HepG2 (cell line): ENCODE measurements at regions not wholly inside any gene's neighbourhood (a gene's known extent, or its start where the extent isn't known, plus 50 kb on each side); places are given as distances from the start of the nearest gene placed in this dataset.

Source experiments
- ATAC-seq: fragments of 200-7000 bp; cut with Tn5 transposase; 3 replicates; pipeline ENCODE4 v1.9.1; 2020; ENCODE audit warnings: mild to moderate bottlenecking, moderate library complexity
- BruUV-seq: library from RNA; stranded (reverse); fragments of 400-500 nt; replicated peaks from 2 replicates; lab custom pipeline; 2021; lab: Mats Ljungman, UMichigan
- CTCF ChIA-PET: fragments of 300-600 bp; formaldehyde crosslinking; extraction: SDS; loops from one replicate; lab custom pipeline; 2021; ENCODE audit warnings: low total read pairs, inconsistent platforms, low intra/inter-chr PET ratio; lab: Yijun Ruan, JAX
- POLR2A ChIA-PET: fragments of 350-600 bp; sonication (Branson Sonifier 250); formaldehyde crosslinking; loops from one replicate; lab custom pipeline; 2020; ENCODE audit warnings: antibody characterized with exemption, inconsistent platforms; lab: Yijun Ruan, JAX
- DNase-seq: peaks from one replicate; pipeline ENCODE4 v3.0.0-alpha.2; 2015; ENCODE audit warnings: low spot score
- FAIRE-seq: peaks from 3 replicates; lab custom pipeline; 2011; peaks lifted over from hg19 to GRCh38; lab: Jason Lieb, UNC
- H2AFZ ChIP-seq: one replicate; pipeline ENCODE4 v1.6.1; 2011; ENCODE audit warnings: low read length, inconsistent platforms
- H3K27ac ChIP-seq: fragments of 300-600 bp; 3 replicates; pipeline ENCODE4 v1.8.0; 2011; ENCODE audit warnings: mixed run types, mild to moderate bottlenecking, mixed read lengths, low read length, inconsistent platforms; ENCODE audit not compliant: insufficient read depth; ENCODE audit errors: extremely low read length
- H3K27me3 ChIP-seq, 2 experiments: fragments of 200-600 bp in 1 of 2; 2 replicates in 1 of 2; 3 replicates in 1 of 2; pipeline versions ENCODE4 v1.6.0 to v1.8.0; 2011; ENCODE audit warnings: low read length in 2 of 2, mild to moderate bottlenecking in 2 of 2, moderate library complexity in 2 of 2, inconsistent platforms in 1 of 2; ENCODE audit not compliant: insufficient read depth in 2 of 2, control insufficient read depth in 1 of 2
- H3K36me3 ChIP-seq, 2 experiments: fragments of 200-600 bp in 1 of 2; replicated peaks in 1 of 2; 2 replicates in 1 of 2; 3 replicates in 1 of 2; pipeline versions ENCODE4 v1.5.1 to v1.8.0; 2011; ENCODE audit warnings: low read length in 2 of 2, inconsistent platforms in 1 of 2; ENCODE audit not compliant: insufficient read depth in 2 of 2, control insufficient read depth in 1 of 2
- H3K4me1 ChIP-seq: 2 replicates; pipeline ENCODE4 v1.5.1; 2012; ENCODE audit warnings: low read length, inconsistent platforms; ENCODE audit not compliant: insufficient read depth
- H3K4me2 ChIP-seq: 2 replicates; pipeline ENCODE4 v1.6.0; 2011; ENCODE audit warnings: low read depth, low read length, inconsistent platforms
- H3K4me3 ChIP-seq, 3 experiments: fragments of 200-600 bp in 1 of 3; sonication (generic), shearing (Covaris generic) in 1 of 3; replicated peaks in 1 of 3; 2 replicates each; pipeline ENCODE4 v1.5.1; 2011 to 2016; ENCODE audit warnings: low read length in 3 of 3, inconsistent platforms in 2 of 3, low read depth in 2 of 3, mild to moderate bottlenecking in 2 of 3, control low read depth in 1 of 3, mixed read lengths in 1 of 3; ENCODE audit not compliant: insufficient read depth in 1 of 3
- H3K79me2 ChIP-seq: one replicate; pipeline ENCODE4 v1.6.1; 2011; ENCODE audit warnings: low read length, inconsistent platforms; ENCODE audit not compliant: insufficient read depth
- H3K9ac ChIP-seq: 2 replicates; pipeline ENCODE4 v1.6.0; 2011; ENCODE audit warnings: mild to moderate bottlenecking, low read depth, low read length, inconsistent platforms; ENCODE audit not compliant: insufficient read depth
- H3K9me3 ChIP-seq: 2 replicates; pipeline ENCODE4 v1.5.1; 2012; ENCODE audit warnings: mild to moderate bottlenecking, low read length
- H4K20me1 ChIP-seq: 2 replicates; pipeline ENCODE4 v1.6.0; 2011; ENCODE audit warnings: inconsistent platforms, mild to moderate bottlenecking, low read length, moderate library complexity; ENCODE audit not compliant: insufficient read depth
- FOXK2 ChIP-seq: fragments of 450-650 bp; IDR thresholded peaks from 2 replicates; pipeline ENCODE4 v1.6.1; 2016
- MAFF ChIP-seq: IDR thresholded peaks from 2 replicates; pipeline ENCODE4 v1.6.1; 2011; ENCODE audit warnings: low read depth, low read length, improper control_type of control experiment
- MAFK ChIP-seq, 2 experiments: IDR thresholded peaks in 1 of 2; conservative IDR thresholded peaks in 1 of 2; 2 replicates each; pipeline ENCODE4 v1.6.1; 2011; ENCODE audit warnings: improper control_type of control experiment in 2 of 2, low read length in 2 of 2
- MTF1 ChIP-seq: sonication (generic); formaldehyde crosslinking; IDR thresholded peaks from 2 replicates; pipeline ENCODE4 v1.5.0; 2020; ENCODE audit warnings: missing genetic modification reagents
- NFAT5 ChIP-seq: sonication (generic); formaldehyde crosslinking; IDR thresholded peaks from 2 replicates; pipeline ENCODE4 v1.4.0; 2020; ENCODE audit warnings: missing genetic modification reagents
- RFX3 ChIP-seq: IDR thresholded peaks from 2 replicates; pipeline ENCODE4 v1.6.1; 2016; ENCODE audit warnings: missing biosample characterization, missing genetic modification reagents
- TOE1 ChIP-seq: sonication (generic); formaldehyde crosslinking; IDR thresholded peaks from 2 replicates; pipeline ENCODE4 v1.4.0; 2020; ENCODE audit warnings: mild to moderate bottlenecking, missing genetic modification reagents
- ZNF274 ChIP-seq: sonication (generic); formaldehyde crosslinking; IDR thresholded peaks from 2 replicates; pipeline ENCODE4 v1.5.1; 2020; ENCODE audit warnings: mild to moderate bottlenecking, missing genetic modification reagents
- WGBS: methylation state at CpG from one replicate; pipeline ENCODE4 v1.1.6; 2017; ENCODE audit warnings: low lambda C conversion rate; 5-methylcytosine and 5-hydroxymethylcytosine counted together
- in situ Hi-C: cut with HindIII; loops from 2 replicates; pipeline ENCODE4 v1.10.0; 2017; ENCODE audit warnings: low pct_unique_long_range_greater_than_20kb; ENCODE audit not compliant: extremely low pct_ligation_motif_present
- intact Hi-C: fragments of 100-400 bp; cut with micrococcal nuclease; formaldehyde crosslinking; loops from one replicate; pipeline ENCODE4 v1.10.0; 2022; ENCODE audit not compliant: unreplicated experiment
- TF ChIP-seq, protein P1 (sequence below): sonication (generic); formaldehyde crosslinking; IDR thresholded peaks from 2 replicates; pipeline ENCODE4 v1.4.0; 2020; ENCODE audit warnings: mild to moderate bottlenecking, missing genetic modification reagents

GRCh38 chr4:41442810-41443209, 95.1 kb upstream of the LIMCH1 start:
- Histone ChIP-seq H3K4me1 (no peaks in the 10 kb centered on the region), H3K36me3 (no peaks in the 10 kb centered on the region), H3K27me3 (peaks cover 0 to 3% of the 10 kb centered on the region in 2 experiments; a peak in 1 of 5 replicates), H2AFZ (no peak overlapping the region), H3K79me2 (no peaks in the 10 kb centered on the region), H3K9me3 (no peaks in the 10 kb centered on the region), H3K4me3 (no peak overlapping the region), H3K4me2 (no peak overlapping the region), H4K20me1 (no peaks in the 10 kb centered on the region), H3K27ac (no peak overlapping the region), H3K9ac (no peak overlapping the region)
- BruUV-seq: no TSS peak
- ChIA-PET POLR2A (no interaction called here), CTCF (no interaction called here)
- in situ Hi-C loops (no loop called here), intact Hi-C loops (no loop called here)
- TF ChIP-seq RFX3 (CRISPR knock-in tag) (no peak), ZNF274 (no peak), FOXK2 (no peak), MTF1 (CRISPR knock-in tag) (no peak)
- no peak for ATAC-seq
- no peak for FAIRE-seq
- DNase-seq: no peak

DNA sequence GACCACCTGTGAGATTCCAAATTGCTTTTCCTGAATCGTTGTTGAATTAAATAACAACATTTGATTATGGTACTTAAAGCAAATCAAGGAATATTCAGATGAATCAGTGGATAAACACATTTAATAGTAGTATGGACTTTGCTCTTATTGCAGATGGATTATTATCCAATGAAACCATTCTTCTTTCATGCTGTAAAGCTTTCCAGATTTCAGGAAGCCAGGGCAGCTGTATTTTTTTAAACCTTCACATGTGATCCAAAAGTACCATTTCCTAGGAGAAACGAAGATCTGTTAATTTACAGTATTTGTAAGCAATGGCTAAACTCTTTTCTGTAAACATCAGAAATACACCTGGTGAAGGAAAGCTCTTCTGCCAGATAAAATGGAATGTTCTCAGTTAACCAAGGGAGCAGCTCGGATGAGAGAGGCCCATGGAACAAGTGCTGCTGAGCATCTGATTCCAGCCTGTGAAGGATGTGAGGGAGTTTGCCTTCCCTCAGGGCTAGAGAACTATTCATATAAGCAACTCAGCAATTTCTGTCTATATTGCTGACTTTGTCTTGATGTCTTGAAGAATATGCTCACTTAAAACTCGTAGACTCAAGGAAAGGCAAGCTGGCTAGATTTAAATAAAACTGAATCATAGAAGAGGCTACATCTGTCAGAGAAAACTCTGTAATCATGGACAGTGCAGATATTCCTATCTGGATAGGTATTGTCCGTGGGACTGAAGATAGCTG, 94.4 kb upstream of the LIMCH1 start:
- H2AFZ ChIP-seq: no peak overlapping the region
- ATAC-seq (no peak), DNase-seq (no peak), FAIRE-seq (no peak)
- no peaks in the 10 kb centered on the region for H3K9me3 ChIP-seq
- ChIA-PET POLR2A (no interaction called here), CTCF (no interaction called here)
- no peak overlapping the region for H3K4me3 ChIP-seq
- no peaks in the 10 kb centered on the region for H4K20me1 ChIP-seq
- WGBS: 0% methylated on average over 5 of the region's 5 CpGs
- H3K79me2 ChIP-seq: no peaks in the 10 kb centered on the region
- intact Hi-C loops (no loop called here), in situ Hi-C loops (no loop called here)
- H3K36me3 ChIP-seq: no peaks in the 10 kb centered on the region
- no peak overlapping the region for H3K27ac ChIP-seq
- no TSS peak for BruUV-seq
- H3K27me3 ChIP-seq: no peaks in the 10 kb centered on the region; a peak in 1 of 5 replicates
- no peak overlapping the region for H3K4me2 ChIP-seq
- no peak overlapping the region for H3K9ac ChIP-seq
- no peaks in the 10 kb centered on the region for H3K4me1 ChIP-seq
- TF ChIP-seq MAFK (conservative IDR thresholded peaks at IDR 0.05 in 1 of 2, IDR thresholded peaks at IDR 0.05 in 1 of 2; ENCODE audit: low read length in 2 of 2): peak in 1 of 2 experiments; percentile 57; a peak in 3 of 4 replicates
- TF ChIP-seq MAFF: peak; percentile 42; the same call in 1 of the 2 replicates
- no peak for TF ChIP-seq TOE1
- TF ChIP-seq NFAT5 (CRISPR knock-in tag): no peak
- TF ChIP-seq, protein P1, sequence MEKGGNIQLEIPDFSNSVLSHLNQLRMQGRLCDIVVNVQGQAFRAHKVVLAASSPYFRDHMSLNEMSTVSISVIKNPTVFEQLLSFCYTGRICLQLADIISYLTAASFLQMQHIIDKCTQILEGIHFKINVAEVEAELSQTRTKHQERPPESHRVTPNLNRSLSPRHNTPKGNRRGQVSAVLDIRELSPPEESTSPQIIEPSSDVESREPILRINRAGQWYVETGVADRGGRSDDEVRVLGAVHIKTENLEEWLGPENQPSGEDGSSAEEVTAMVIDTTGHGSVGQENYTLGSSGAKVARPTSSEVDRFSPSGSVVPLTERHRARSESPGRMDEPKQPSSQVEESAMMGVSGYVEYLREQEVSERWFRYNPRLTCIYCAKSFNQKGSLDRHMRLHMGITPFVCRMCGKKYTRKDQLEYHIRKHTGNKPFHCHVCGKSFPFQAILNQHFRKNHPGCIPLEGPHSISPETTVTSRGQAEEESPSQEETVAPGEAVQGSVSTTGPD (CRISPR knock-in tag): no peak
